Adrenal gland (tissue), 5 donors: ENCODE measurements at regions not wholly inside any gene's neighbourhood (a gene's known extent, or its start where the extent isn't known, plus 50 kb on each side); places are given as distances from the start of the nearest gene placed in this dataset.

Source experiments
- POLR2A ChIP-seq, 2 donors: fragments of 450-650 bp; IDR thresholded peaks; one replicate each; pipeline ENCODE4 v1.6.1; 2017; ENCODE audit warnings: antibody characterized with exemption in 2 of 2, mild to moderate bottlenecking in 2 of 2, moderate library complexity in 1 of 2
- TF ChIP-seq, protein P1 (sequence below), 6 experiments: fragments of 450-650 bp in 4 of 6; fragments of 200-600 bp in 2 of 6; sonication (generic) in 1 of 6; IDR thresholded peaks; 1 replicate in 5 of 6; 2 replicates in 1 of 6; pipeline versions ENCODE4 v1.5.1 to v1.8.0; 2016 to 2021; ENCODE audit warnings: antibody characterized with exemption in 6 of 6, mild to moderate bottlenecking in 2 of 6, moderate library complexity in 1 of 6
- donor health status: DM: no; HTN: no; CAD: no.

DNA sequence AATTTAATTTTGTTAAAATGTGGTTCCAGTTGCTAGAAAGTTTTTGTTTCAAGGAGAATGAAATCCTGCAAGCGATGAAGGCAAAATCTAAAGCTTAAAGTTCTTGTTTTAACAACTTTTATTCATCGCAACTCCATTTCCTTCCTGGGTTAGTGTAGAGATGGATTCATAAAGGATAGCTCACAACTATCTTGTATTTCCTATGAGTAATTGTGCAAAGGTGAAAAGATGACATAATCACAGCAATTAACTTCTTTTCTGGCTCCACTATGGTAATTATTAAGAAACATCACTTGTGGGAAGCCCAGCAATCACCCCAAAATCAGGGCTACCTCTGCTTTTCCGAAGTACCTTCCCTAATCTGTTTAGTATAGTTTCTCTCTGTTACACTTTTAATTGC lies 80.8 kb upstream of the SEMA6A start:
- no peak for TF ChIP-seq POLR2A (IDR thresholded peaks at IDR 0.05)
- TF ChIP-seq, protein P1, sequence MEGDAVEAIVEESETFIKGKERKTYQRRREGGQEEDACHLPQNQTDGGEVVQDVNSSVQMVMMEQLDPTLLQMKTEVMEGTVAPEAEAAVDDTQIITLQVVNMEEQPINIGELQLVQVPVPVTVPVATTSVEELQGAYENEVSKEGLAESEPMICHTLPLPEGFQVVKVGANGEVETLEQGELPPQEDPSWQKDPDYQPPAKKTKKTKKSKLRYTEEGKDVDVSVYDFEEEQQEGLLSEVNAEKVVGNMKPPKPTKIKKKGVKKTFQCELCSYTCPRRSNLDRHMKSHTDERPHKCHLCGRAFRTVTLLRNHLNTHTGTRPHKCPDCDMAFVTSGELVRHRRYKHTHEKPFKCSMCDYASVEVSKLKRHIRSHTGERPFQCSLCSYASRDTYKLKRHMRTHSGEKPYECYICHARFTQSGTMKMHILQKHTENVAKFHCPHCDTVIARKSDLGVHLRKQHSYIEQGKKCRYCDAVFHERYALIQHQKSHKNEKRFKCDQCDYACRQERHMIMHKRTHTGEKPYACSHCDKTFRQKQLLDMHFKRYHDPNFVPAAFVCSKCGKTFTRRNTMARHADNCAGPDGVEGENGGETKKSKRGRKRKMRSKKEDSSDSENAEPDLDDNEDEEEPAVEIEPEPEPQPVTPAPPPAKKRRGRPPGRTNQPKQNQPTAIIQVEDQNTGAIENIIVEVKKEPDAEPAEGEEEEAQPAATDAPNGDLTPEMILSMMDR (IDR thresholded peaks at IDR 0.05): no peak
